ENCODE measurements at regions not wholly inside any gene's neighbourhood (a gene's known extent, or its start where the extent isn't known, plus 50 kb on each side); places are given as distances from the start of the nearest gene placed in this dataset.

DNA sequence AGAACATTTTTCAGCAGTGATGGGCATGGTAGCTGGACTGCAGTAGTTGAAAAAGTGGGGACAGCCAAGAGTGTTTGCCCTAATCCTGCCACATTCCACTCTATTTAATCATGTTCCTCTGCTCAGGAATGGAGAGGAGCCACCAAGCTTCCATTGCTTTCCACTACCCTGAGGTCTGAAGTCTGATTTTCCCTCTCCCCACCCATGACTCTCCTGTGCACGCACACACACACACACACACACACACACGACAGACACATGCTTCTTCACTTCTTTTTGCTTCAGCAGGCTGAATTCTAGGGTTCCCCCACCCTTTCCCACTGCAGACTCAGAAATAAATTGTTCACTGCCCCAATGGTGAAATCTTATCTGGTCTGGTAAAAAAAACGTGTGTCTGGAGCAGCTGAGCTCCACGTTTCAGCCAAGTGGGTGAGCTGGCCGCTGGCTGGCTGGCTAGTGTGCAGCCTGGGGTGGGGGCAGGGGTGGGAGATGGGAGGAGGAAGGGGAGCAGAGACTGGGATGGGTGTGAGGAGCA, 142.7 kb upstream of the NALF2 start:
- TF ChIP-seq, protein P1, sequence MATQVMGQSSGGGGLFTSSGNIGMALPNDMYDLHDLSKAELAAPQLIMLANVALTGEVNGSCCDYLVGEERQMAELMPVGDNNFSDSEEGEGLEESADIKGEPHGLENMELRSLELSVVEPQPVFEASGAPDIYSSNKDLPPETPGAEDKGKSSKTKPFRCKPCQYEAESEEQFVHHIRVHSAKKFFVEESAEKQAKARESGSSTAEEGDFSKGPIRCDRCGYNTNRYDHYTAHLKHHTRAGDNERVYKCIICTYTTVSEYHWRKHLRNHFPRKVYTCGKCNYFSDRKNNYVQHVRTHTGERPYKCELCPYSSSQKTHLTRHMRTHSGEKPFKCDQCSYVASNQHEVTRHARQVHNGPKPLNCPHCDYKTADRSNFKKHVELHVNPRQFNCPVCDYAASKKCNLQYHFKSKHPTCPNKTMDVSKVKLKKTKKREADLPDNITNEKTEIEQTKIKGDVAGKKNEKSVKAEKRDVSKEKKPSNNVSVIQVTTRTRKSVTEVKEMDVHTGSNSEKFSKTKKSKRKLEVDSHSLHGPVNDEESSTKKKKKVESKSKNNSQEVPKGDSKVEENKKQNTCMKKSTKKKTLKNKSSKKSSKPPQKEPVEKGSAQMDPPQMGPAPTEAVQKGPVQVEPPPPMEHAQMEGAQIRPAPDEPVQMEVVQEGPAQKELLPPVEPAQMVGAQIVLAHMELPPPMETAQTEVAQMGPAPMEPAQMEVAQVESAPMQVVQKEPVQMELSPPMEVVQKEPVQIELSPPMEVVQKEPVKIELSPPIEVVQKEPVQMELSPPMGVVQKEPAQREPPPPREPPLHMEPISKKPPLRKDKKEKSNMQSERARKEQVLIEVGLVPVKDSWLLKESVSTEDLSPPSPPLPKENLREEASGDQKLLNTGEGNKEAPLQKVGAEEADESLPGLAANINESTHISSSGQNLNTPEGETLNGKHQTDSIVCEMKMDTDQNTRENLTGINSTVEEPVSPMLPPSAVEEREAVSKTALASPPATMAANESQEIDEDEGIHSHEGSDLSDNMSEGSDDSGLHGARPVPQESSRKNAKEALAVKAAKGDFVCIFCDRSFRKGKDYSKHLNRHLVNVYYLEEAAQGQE (IDR thresholded peaks at IDR 0.05; ENCODE audit: insufficient read depth in 1 of 2, low read depth in 2 of 2, low read length in 2 of 2) = no peak
- no peak for TF ChIP-seq TAF1 (IDR thresholded peaks at IDR 0.05; ENCODE audit: borderline replicate concordance, insufficient read depth, low read length)
- TF ChIP-seq FOXP2 (optimal IDR thresholded peaks at IDR 0.05; ENCODE audit: borderline replicate concordance, extremely low read depth, extremely low read length, insufficient read depth) = no peak
- TF ChIP-seq SIN3A (IDR thresholded peaks at IDR 0.05; ENCODE audit: borderline replicate concordance, insufficient read depth, low read length) = no peak
- no peak for TF ChIP-seq POLR2AphosphoS5 (IDR thresholded peaks at IDR 0.05; ENCODE audit: low read depth, low read length)

DNA sequence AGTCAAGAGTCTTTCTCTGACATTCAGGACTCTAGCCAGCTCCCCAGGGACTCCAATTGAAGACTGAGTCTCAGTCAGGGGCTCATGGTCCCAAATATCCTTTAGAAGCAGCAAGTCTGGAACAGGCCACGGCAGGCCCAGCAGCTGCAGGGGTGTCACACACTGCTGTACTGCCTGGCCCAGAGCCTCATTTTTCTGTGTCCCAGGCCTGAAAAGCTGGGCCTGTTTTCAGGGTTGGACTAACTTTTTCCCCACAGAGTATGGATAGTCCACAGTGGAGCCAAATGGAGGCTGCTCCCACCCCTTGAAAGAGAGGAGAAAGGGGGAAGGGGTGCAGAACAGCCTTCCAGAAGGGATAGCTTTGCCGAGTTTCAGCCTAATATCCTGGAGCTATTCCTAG, 146.8 kb upstream of the NALF2 start:
- TF ChIP-seq FOXP2 (optimal IDR thresholded peaks at IDR 0.05; ENCODE audit: borderline replicate concordance, extremely low read depth, extremely low read length, insufficient read depth) (no peak), SIN3A (IDR thresholded peaks at IDR 0.05; ENCODE audit: borderline replicate concordance, insufficient read depth, low read length) (no peak), TAF1 (IDR thresholded peaks at IDR 0.05; ENCODE audit: borderline replicate concordance, insufficient read depth, low read length) (no peak), POLR2AphosphoS5 (IDR thresholded peaks at IDR 0.05; ENCODE audit: low read depth, low read length) (no peak)
- TF ChIP-seq, protein P1 (IDR thresholded peaks at IDR 0.05; ENCODE audit: insufficient read depth in 1 of 2, low read depth in 2 of 2, low read length in 2 of 2) = no peak

DNA sequence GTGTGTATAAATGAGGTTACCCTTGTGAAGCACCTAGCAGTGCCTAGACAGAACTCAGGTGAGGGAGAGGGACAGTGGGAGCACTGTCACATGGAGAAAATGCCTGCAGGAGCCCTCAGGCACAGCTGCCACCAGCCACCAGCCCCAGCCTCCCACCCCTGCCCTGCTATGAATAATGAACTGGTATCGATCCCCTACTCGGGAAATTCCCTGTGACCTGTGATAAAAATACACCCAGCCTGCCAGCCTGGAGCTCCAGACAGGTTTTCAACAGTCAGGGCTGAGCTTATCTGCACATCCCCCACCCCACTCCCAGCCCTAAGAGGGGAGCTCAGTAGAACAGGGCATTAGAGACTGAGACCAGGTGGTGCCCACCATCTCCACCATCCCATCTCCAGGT, 159.6 kb upstream of the PJA1 start:
- TF ChIP-seq TAF1 (IDR thresholded peaks at IDR 0.05; ENCODE audit: borderline replicate concordance, insufficient read depth, low read length) (no peak), SIN3A (IDR thresholded peaks at IDR 0.05; ENCODE audit: borderline replicate concordance, insufficient read depth, low read length) (no peak), POLR2AphosphoS5 (IDR thresholded peaks at IDR 0.05; ENCODE audit: low read depth, low read length) (no peak), FOXP2 (optimal IDR thresholded peaks at IDR 0.05; ENCODE audit: borderline replicate concordance, extremely low read depth, extremely low read length, insufficient read depth) (no peak)
- TF ChIP-seq, protein P1 (IDR thresholded peaks at IDR 0.05; ENCODE audit: insufficient read depth in 1 of 2, low read depth in 2 of 2, low read length in 2 of 2) = no peak

DNA sequence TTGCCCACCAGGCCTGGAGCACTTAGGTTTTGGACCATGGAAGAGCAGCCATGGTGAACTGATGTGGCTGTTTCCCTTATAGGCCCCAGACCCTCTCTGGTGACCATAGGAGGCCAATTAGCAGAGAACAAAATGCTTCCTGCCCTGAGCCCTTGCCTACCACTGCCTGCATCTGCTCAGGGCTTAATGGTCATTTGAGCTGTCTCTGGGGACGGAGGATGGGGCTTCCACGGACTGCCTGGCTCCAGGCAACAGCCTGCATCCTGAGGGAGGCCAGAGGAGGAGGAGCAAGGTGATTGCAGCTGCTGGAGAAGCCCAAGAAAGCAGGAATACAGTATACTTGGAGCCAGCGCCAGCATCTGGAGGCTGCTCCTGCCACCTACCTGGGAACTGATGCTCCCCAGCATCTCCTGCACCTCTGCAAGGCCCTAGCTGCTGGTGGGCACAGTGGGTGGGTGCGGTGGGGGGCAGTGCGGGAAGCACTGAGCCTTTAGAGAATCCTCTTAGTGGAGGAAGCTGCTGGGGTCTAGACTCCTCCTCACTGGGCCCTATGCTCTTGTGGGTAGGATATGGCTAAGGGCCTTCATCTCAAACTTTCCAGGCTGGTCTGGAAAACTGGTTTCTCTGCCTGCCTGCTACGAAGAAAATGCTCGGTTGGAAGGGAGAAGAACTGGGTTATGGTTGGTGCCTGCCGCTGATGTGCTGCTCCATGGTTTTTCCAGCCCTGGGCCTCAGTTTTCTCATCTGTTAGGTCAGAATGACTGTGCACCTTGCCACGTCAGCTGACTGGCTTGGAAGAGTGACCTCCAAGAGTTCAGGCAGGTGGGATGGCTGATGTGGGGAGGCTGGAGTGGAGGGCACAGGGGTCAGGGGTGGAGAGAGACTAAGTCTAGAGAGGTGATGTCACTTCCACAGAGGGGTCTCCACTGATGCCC, 158.8 kb upstream of the PJA1 start:
- no peak for TF ChIP-seq POLR2AphosphoS5 (IDR thresholded peaks at IDR 0.05; ENCODE audit: low read depth, low read length)
- TF ChIP-seq SIN3A (IDR thresholded peaks at IDR 0.05; ENCODE audit: borderline replicate concordance, insufficient read depth, low read length) = no peak
- TF ChIP-seq, protein P1 (IDR thresholded peaks at IDR 0.05; ENCODE audit: insufficient read depth in 1 of 2, low read depth in 2 of 2, low read length in 2 of 2) = no peak
- no peak for TF ChIP-seq TAF1 (IDR thresholded peaks at IDR 0.05; ENCODE audit: borderline replicate concordance, insufficient read depth, low read length)
- no peak for TF ChIP-seq FOXP2 (optimal IDR thresholded peaks at IDR 0.05; ENCODE audit: borderline replicate concordance, extremely low read depth, extremely low read length, insufficient read depth)

All from PFSK-1 (cell line).